ENCODE measurements at regions not wholly inside any gene's neighbourhood (a gene's known extent, or its start where the extent isn't known, plus 50 kb on each side); places are given as distances from the start of the nearest gene placed in this dataset.

DNA sequence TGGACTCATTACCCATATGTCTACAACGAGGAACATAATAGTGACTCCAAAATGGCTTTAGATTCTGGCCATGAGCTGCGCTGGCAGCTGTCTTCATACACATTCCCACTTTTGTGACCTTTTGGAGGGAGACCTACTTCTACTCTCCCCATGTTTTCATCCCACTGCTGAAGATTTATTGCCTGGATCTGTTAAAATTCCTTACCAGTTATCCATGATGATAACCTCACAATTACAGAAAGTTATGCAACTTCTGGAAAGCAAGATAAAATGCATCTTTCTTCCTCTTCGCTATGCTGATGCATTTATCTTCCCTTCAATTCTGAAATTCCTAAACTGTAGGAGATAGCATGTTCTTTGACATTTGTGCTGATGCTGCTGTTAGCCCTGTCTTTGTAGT, 855.3 kb downstream of the SLC4A3 start:
- H4K8ac ChIP-seq (ENCODE audit: low read depth, low read length) = no peak overlapping the region

GRCh38 chr2:220489121-220489520, 861.7 kb downstream of the SLC4A3 start:
- no peak overlapping the region for H3K4ac ChIP-seq (ENCODE audit: low read depth, low read length)
- no peak overlapping the region for H3K4me2 ChIP-seq (ENCODE audit: low read length)
- DNase-seq = no peak
- H3K9ac ChIP-seq (ENCODE audit: low read length) = no peak overlapping the region
- no peak overlapping the region for H2AK5ac ChIP-seq (ENCODE audit: low read length)
- H2BK120ac ChIP-seq (ENCODE audit: low read depth, low read length) = no peak overlapping the region
- no peak overlapping the region for H3K27ac ChIP-seq (ENCODE audit: low read depth, low read length)
- no peak overlapping the region for H3K4me3 ChIP-seq (ENCODE audit: low read length)
- no peak overlapping the region for H3K56ac ChIP-seq (ENCODE audit: low read length)
- no peaks in the 10 kb centered on the region for H3K27me3 ChIP-seq (ENCODE audit: insufficient read depth, low read length, poor library complexity)
- H3K4me1 ChIP-seq (ENCODE audit: control insufficient read depth, low read depth, low read length) = no peaks in the 10 kb centered on the region
- no peaks in the 10 kb centered on the region for H3K36me3 ChIP-seq (ENCODE audit: control insufficient read depth, insufficient read depth, low read length)
- H4K5ac ChIP-seq (ENCODE audit: low read length) = no peak overlapping the region
- no peak overlapping the region for H2BK5ac ChIP-seq (ENCODE audit: low read length)
- H2BK15ac ChIP-seq (replicated peaks; ENCODE audit: low read depth) = no peak overlapping the region
- H3K79me2 ChIP-seq (ENCODE audit: control insufficient read depth, insufficient read depth, low read length) = no peaks in the 10 kb centered on the region
- H3K79me1 ChIP-seq (ENCODE audit: low read length) = no peaks in the 10 kb centered on the region
- H3K23ac ChIP-seq (ENCODE audit: low read length) = no peak overlapping the region
- no peak overlapping the region for H3K18ac ChIP-seq (ENCODE audit: low read length)
- H4K8ac ChIP-seq (ENCODE audit: low read depth, low read length) = no peak overlapping the region

More for the DNA sequence above, 855.3 kb downstream of the SLC4A3 start:
- H3K4ac ChIP-seq (ENCODE audit: low read depth, low read length) = no peak overlapping the region
- H3K23ac ChIP-seq (ENCODE audit: low read length) = no peak overlapping the region
- no peaks in the 10 kb centered on the region for H3K27me3 ChIP-seq (ENCODE audit: insufficient read depth, low read length, poor library complexity)
- no peak overlapping the region for H3K18ac ChIP-seq (ENCODE audit: low read length)
- no peak overlapping the region for H3K9ac ChIP-seq (ENCODE audit: low read length)
- H2BK5ac ChIP-seq (ENCODE audit: low read length) = no peak overlapping the region
- no peaks in the 10 kb centered on the region for H3K79me2 ChIP-seq (ENCODE audit: control insufficient read depth, insufficient read depth, low read length)
- H3K4me2 ChIP-seq (ENCODE audit: low read length) = no peak overlapping the region
- no peak overlapping the region for H2AK5ac ChIP-seq (ENCODE audit: low read length)
- H3K27ac ChIP-seq (ENCODE audit: low read depth, low read length) = no peak overlapping the region
- H4K5ac ChIP-seq (ENCODE audit: low read length) = no peak overlapping the region
- H2BK15ac ChIP-seq (replicated peaks; ENCODE audit: low read depth) = no peak overlapping the region
- H3K79me1 ChIP-seq (ENCODE audit: low read length) = no peaks in the 10 kb centered on the region
- no peak for DNase-seq
- no peaks in the 10 kb centered on the region for H3K36me3 ChIP-seq (ENCODE audit: control insufficient read depth, insufficient read depth, low read length)
- no peak overlapping the region for H3K4me3 ChIP-seq (ENCODE audit: low read length)
- WGBS (ENCODE audit: extremely low coverage, insufficient coverage, low lambda C conversion rate) = no CpG with 5 or more reads among the region's 3 CpGs
- H2BK120ac ChIP-seq (ENCODE audit: low read depth, low read length) = no peak overlapping the region
- no peak overlapping the region for H3K56ac ChIP-seq (ENCODE audit: low read length)
- no peaks in the 10 kb centered on the region for H3K4me1 ChIP-seq (ENCODE audit: control insufficient read depth, low read depth, low read length)

DNA sequence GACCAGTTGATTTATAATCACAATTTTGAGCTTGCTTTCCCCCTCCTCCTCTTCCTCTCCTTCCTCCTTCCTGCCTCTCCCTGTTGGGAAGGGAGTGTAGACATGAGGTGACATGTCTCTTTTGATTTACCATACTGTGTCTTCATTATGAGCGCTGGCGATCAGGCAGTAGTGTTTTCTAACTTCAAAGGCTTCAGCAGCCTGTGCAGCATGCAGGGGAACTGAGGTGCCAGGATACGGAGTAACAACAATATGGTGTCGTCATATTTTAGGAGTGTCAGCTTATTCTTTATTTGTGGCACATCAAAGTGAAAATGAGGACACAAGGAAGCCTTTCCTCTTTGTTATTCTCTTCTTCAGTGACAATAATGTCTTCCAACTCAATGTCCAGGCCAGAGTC, 864.2 kb downstream of the SLC4A3 start:
- Histone ChIP-seq H3K27me3 (ENCODE audit: insufficient read depth, low read length, poor library complexity) (no peaks in the 10 kb centered on the region), H3K4ac (ENCODE audit: low read depth, low read length) (no peak overlapping the region), H2BK5ac (ENCODE audit: low read length) (no peak overlapping the region), H3K79me1 (ENCODE audit: low read length) (no peaks in the 10 kb centered on the region), H3K9ac (ENCODE audit: low read length) (no peak overlapping the region), H3K36me3 (ENCODE audit: control insufficient read depth, insufficient read depth, low read length) (no peaks in the 10 kb centered on the region), H3K4me1 (ENCODE audit: control insufficient read depth, low read depth, low read length) (no peaks in the 10 kb centered on the region), H2BK120ac (ENCODE audit: low read depth, low read length) (no peak overlapping the region), H3K18ac (ENCODE audit: low read length) (no peak overlapping the region), H3K4me2 (ENCODE audit: low read length) (no peak overlapping the region), H3K27ac (ENCODE audit: low read depth, low read length) (no peak overlapping the region), H4K5ac (ENCODE audit: low read length) (no peak overlapping the region), H3K23ac (ENCODE audit: low read length) (no peak overlapping the region), H2BK15ac (replicated peaks; ENCODE audit: low read depth) (no peak overlapping the region), H4K8ac (ENCODE audit: low read depth, low read length) (no peak overlapping the region), H2AK5ac (ENCODE audit: low read length) (no peak overlapping the region), H3K4me3 (ENCODE audit: low read length) (no peak overlapping the region), H3K79me2 (ENCODE audit: control insufficient read depth, insufficient read depth, low read length) (no peaks in the 10 kb centered on the region), H3K56ac (ENCODE audit: low read length) (no peak overlapping the region)
- no peak for DNase-seq
- no CpG with 5 or more reads among the region's 4 CpGs for WGBS (ENCODE audit: extremely low coverage, insufficient coverage, low lambda C conversion rate)

- Histone ChIP-seq H3K27me3 (ENCODE audit: insufficient read depth, low read length, poor library complexity) (no peaks in the 10 kb centered on the region), H3K36me3 (ENCODE audit: control insufficient read depth, insufficient read depth, low read length) (no peaks in the 10 kb centered on the region), H3K27ac (ENCODE audit: low read depth, low read length) (no peak overlapping the region), H4K8ac (ENCODE audit: low read depth, low read length) (no peak overlapping the region), H3K23ac (ENCODE audit: low read length) (no peak overlapping the region), H3K79me2 (ENCODE audit: control insufficient read depth, insufficient read depth, low read length) (no peaks in the 10 kb centered on the region), H3K9ac (ENCODE audit: low read length) (no peak overlapping the region), H3K79me1 (ENCODE audit: low read length) (no peaks in the 10 kb centered on the region), H2BK5ac (ENCODE audit: low read length) (no peak overlapping the region), H4K5ac (ENCODE audit: low read length) (no peak overlapping the region), H2BK15ac (replicated peaks; ENCODE audit: low read depth) (no peak overlapping the region), H3K56ac (ENCODE audit: low read length) (no peak overlapping the region), H3K4ac (ENCODE audit: low read depth, low read length) (no peak overlapping the region), H3K4me1 (ENCODE audit: control insufficient read depth, low read depth, low read length) (no peaks in the 10 kb centered on the region), H3K4me3 (ENCODE audit: low read length) (no peak overlapping the region), H2BK120ac (ENCODE audit: low read depth, low read length) (no peak overlapping the region), H3K4me2 (ENCODE audit: low read length) (no peak overlapping the region), H3K18ac (ENCODE audit: low read length) (no peak overlapping the region), H2AK5ac (ENCODE audit: low read length) (no peak overlapping the region)
- WGBS (ENCODE audit: extremely low coverage, insufficient coverage, low lambda C conversion rate) = no CpG with 5 or more reads among the region's 9 CpGs
- DNase-seq = no peak
Measured at GRCh38 chr2:220493871-220494525, 866.6 kb downstream of the SLC4A3 start.

- Histone ChIP-seq H3K56ac (ENCODE audit: low read length) (no peak overlapping the region), H3K9ac (ENCODE audit: low read length) (no peak overlapping the region), H2AK5ac (ENCODE audit: low read length) (no peak overlapping the region), H3K23ac (ENCODE audit: low read length) (no peak overlapping the region), H2BK5ac (ENCODE audit: low read length) (no peak overlapping the region), H3K18ac (ENCODE audit: low read length) (no peak overlapping the region), H3K27ac (ENCODE audit: low read depth, low read length) (no peak overlapping the region), H3K4ac (ENCODE audit: low read depth, low read length) (no peak overlapping the region), H2BK15ac (replicated peaks; ENCODE audit: low read depth) (no peak overlapping the region), H3K4me2 (ENCODE audit: low read length) (no peak overlapping the region), H4K8ac (ENCODE audit: low read depth, low read length) (no peak overlapping the region), H3K36me3 (ENCODE audit: control insufficient read depth, insufficient read depth, low read length) (no peaks in the 10 kb centered on the region), H3K79me2 (ENCODE audit: control insufficient read depth, insufficient read depth, low read length) (no peaks in the 10 kb centered on the region), H2BK120ac (ENCODE audit: low read depth, low read length) (no peak overlapping the region), H3K27me3 (ENCODE audit: insufficient read depth, low read length, poor library complexity) (no peaks in the 10 kb centered on the region), H3K4me1 (ENCODE audit: control insufficient read depth, low read depth, low read length) (no peaks in the 10 kb centered on the region), H4K5ac (ENCODE audit: low read length) (no peak overlapping the region), H3K79me1 (ENCODE audit: low read length) (no peaks in the 10 kb centered on the region), H3K4me3 (ENCODE audit: low read length) (no peak overlapping the region)
- WGBS (ENCODE audit: extremely low coverage, insufficient coverage, low lambda C conversion rate) = no CpG with 5 or more reads among the region's 3 CpGs
- no peak for DNase-seq
Measured at GRCh38 chr2:220496513-220496912, 869.1 kb downstream of the SLC4A3 start.

DNA sequence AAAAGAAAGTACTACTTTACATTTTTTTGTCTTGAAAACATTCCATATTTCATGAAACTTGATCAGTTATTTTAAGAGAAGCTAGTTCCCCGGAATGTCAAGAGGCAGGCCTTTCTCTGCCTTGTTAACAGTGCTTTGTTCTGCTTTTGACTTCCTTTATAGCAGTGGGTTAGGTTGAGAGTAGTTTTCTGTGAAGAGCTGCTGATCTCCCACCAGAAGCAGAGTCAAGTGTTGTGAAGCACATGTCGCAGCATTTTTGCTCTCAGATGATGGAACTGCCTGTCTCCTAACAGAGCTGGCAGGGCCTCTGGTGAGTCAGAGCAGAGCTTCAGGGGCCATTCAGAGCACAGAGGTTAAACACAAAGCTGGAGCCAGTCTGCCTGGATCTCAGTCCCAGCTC, 871.8 kb downstream of the SLC4A3 start:
- H2BK5ac ChIP-seq (ENCODE audit: low read length) = no peak overlapping the region
- no peaks in the 10 kb centered on the region for H3K4me1 ChIP-seq (ENCODE audit: control insufficient read depth, low read depth, low read length)
- no peak overlapping the region for H3K27ac ChIP-seq (ENCODE audit: low read depth, low read length)
- H3K36me3 ChIP-seq (ENCODE audit: control insufficient read depth, insufficient read depth, low read length) = no peaks in the 10 kb centered on the region
- no peak overlapping the region for H3K18ac ChIP-seq (ENCODE audit: low read length)
- no peak overlapping the region for H2BK15ac ChIP-seq (replicated peaks; ENCODE audit: low read depth)
- WGBS (ENCODE audit: extremely low coverage, insufficient coverage, low lambda C conversion rate) = no CpG with 5 or more reads among the region's 2 CpGs
- H3K27me3 ChIP-seq (ENCODE audit: insufficient read depth, low read length, poor library complexity) = no peaks in the 10 kb centered on the region
- no peak overlapping the region for H3K56ac ChIP-seq (ENCODE audit: low read length)
- H2AK5ac ChIP-seq (ENCODE audit: low read length) = no peak overlapping the region
- no peak overlapping the region for H2BK120ac ChIP-seq (ENCODE audit: low read depth, low read length)
- H4K8ac ChIP-seq (ENCODE audit: low read depth, low read length) = no peak overlapping the region
- DNase-seq = peak; percentile 33
- no peak overlapping the region for H4K5ac ChIP-seq (ENCODE audit: low read length)
- H3K23ac ChIP-seq (ENCODE audit: low read length) = no peak overlapping the region
- no peaks in the 10 kb centered on the region for H3K79me1 ChIP-seq (ENCODE audit: low read length)
- no peak overlapping the region for H3K4me3 ChIP-seq (ENCODE audit: low read length)
- H3K9ac ChIP-seq (ENCODE audit: low read length) = no peak overlapping the region
- no peak overlapping the region for H3K4ac ChIP-seq (ENCODE audit: low read depth, low read length)
- H3K4me2 ChIP-seq (ENCODE audit: low read length) = no peak overlapping the region
- no peaks in the 10 kb centered on the region for H3K79me2 ChIP-seq (ENCODE audit: control insufficient read depth, insufficient read depth, low read length)

Measured in mesendoderm (in vitro differentiated cells).